T-helper 1 cell (primary cell): ENCODE measurements at regions not wholly inside any gene's neighbourhood (a gene's known extent, or its start where the extent isn't known, plus 50 kb on each side); places are given as distances from the start of the nearest gene placed in this dataset.

Experiments used
- DNase-seq, 5 donors: peaks; one replicate each; pipeline ENCODE4 v3.0.0-alpha.2; 2012 to 2020

GRCh38 chr14:31944256-31945073 lies 132.6 kb upstream of the ARHGAP5 start:
- DNase-seq = peak in 1 of 5 donors; percentile 58

- peak in 2 of 5 donors; percentile 13 to 78 for DNase-seq
Measured at GRCh38 chr14:31945074-31945613, 132.0 kb upstream of the ARHGAP5 start.

GRCh38 chr14:31945701-31946100 lies 131.4 kb upstream of the ARHGAP5 start:
- DNase-seq = no peak

- no peak for DNase-seq
Measured at GRCh38 chr14:31947076-31947475, 130.0 kb upstream of the ARHGAP5 start.

- peak in 1 of 5 donors; percentile 7 for DNase-seq
Measured at GRCh38 chr14:31947680-31948595, 129.2 kb upstream of the ARHGAP5 start.

- no peak for DNase-seq
Measured at GRCh38 chr14:31949709-31950108, 127.4 kb upstream of the ARHGAP5 start.

GRCh38 chr14:31950331-31950730 lies 126.8 kb upstream of the ARHGAP5 start:
- no peak for DNase-seq

- no peak for DNase-seq
Measured at GRCh38 chr14:31950764-31951637, 126.1 kb upstream of the ARHGAP5 start.

GRCh38 chr14:31951638-31951964 lies 125.5 kb upstream of the ARHGAP5 start:
- DNase-seq = no peak

- DNase-seq = no peak
Measured at GRCh38 chr14:31952573-31952972, 124.5 kb upstream of the ARHGAP5 start.

- no peak for DNase-seq
Measured at GRCh38 chr14:31953210-31953609, 123.9 kb upstream of the ARHGAP5 start.

- no peak for DNase-seq
Measured at GRCh38 chr14:31954991-31955390, 122.1 kb upstream of the ARHGAP5 start.

GRCh38 chr14:31955936-31956579 lies 121.0 kb upstream of the ARHGAP5 start:
- no peak for DNase-seq

GRCh38 chr14:31957565-31957964 lies 119.5 kb upstream of the ARHGAP5 start:
- no peak for DNase-seq

- no peak for DNase-seq
Measured at GRCh38 chr14:31960039-31960438, 117.1 kb upstream of the ARHGAP5 start.

GRCh38 chr14:31961896-31962295 lies 115.2 kb upstream of the ARHGAP5 start:
- no peak for DNase-seq

- no peak for DNase-seq
Measured at GRCh38 chr14:31962920-31963319, 114.2 kb upstream of the ARHGAP5 start.

GRCh38 chr14:31963587-31963986 lies 113.5 kb upstream of the ARHGAP5 start:
- DNase-seq = no peak

GRCh38 chr14:31964490-31964889 lies 112.6 kb upstream of the ARHGAP5 start:
- DNase-seq = no peak

GRCh38 chr14:31965071-31965734 lies 111.9 kb upstream of the ARHGAP5 start:
- no peak for DNase-seq
